GM18498 (cell line): ENCODE measurements at regions not wholly inside any gene's neighbourhood (a gene's known extent, or its start where the extent isn't known, plus 50 kb on each side); places are given as distances from the start of the nearest gene placed in this dataset.
"Not testable (repeated sequence)": the region's sequence is repeated elsewhere in the genome, so short reads cannot be mapped to it uniquely, and the experiment has no call there.

Experiments used
- ATAC-seq: cut with Tn5 transposase; IDR thresholded peaks from one replicate; pipeline ENCODE4 v1.9.1; 2021; ENCODE audit warnings: mild to moderate bottlenecking, moderate library complexity; ENCODE audit not compliant: unreplicated experiment

GRCh38 chr20:19867940-19868371, 109.9 kb downstream of the RIN2 start:
- no peak for ATAC-seq

- no peak for ATAC-seq
Observed at GRCh38 chr20:19868441-19868840, 110.4 kb downstream of the RIN2 start.

- no peak for ATAC-seq
Observed at GRCh38 chr20:19872001-19872400, 113.9 kb downstream of the RIN2 start.

GRCh38 chr20:19874040-19874727, 116.1 kb downstream of the RIN2 start:
- ATAC-seq = no peak

GRCh38 chr20:19875376-19876221, 117.5 kb downstream of the RIN2 start:
- no peak for ATAC-seq

GRCh38 chr20:19876828-19877460, 118.9 kb downstream of the RIN2 start:
- no peak for ATAC-seq

GRCh38 chr20:19879874-19880255, 121.8 kb downstream of the RIN2 start:
- not testable (repeated sequence) for ATAC-seq

- ATAC-seq = no peak
Observed at GRCh38 chr20:19880256-19881079, 122.4 kb downstream of the RIN2 start.

- no peak for ATAC-seq
Observed at GRCh38 chr20:19881080-19881840, 123.2 kb downstream of the RIN2 start.

GRCh38 chr20:19881990-19882389, 123.9 kb downstream of the RIN2 start:
- ATAC-seq = no peak

GRCh38 chr20:19882446-19882845, 124.4 kb downstream of the RIN2 start:
- ATAC-seq = no peak

- ATAC-seq = no peak
Observed at GRCh38 chr20:19883501-19883900, 125.4 kb downstream of the RIN2 start.

- ATAC-seq = no peak
Observed at GRCh38 chr20:19885594-19885938, 127.5 kb downstream of the RIN2 start.

- ATAC-seq = no peak
Observed at GRCh38 chr20:19885939-19886660, 128.0 kb downstream of the RIN2 start.

- ATAC-seq = no peak
Observed at GRCh38 chr20:19886661-19887288, 128.7 kb downstream of the RIN2 start.

- ATAC-seq = no peak
Observed at GRCh38 chr20:19887556-19888268, 129.4 kb upstream of the NAA20 start.

GRCh38 chr20:19888269-19888671, 128.9 kb upstream of the NAA20 start:
- no peak for ATAC-seq
